SU-DHL-6 (cell line): ENCODE measurements at regions not wholly inside any gene's neighbourhood (a gene's known extent, or its start where the extent isn't known, plus 50 kb on each side); places are given as distances from the start of the nearest gene placed in this dataset.

Experiments
- CTCF ChIP-seq: fragments of 200-600 bp; sonication (generic); IDR thresholded peaks from one replicate; pipeline ENCODE4 v1.5.1; 2017; ENCODE audit warnings: antibody characterized with exemption, mild to moderate bottlenecking, low read length, moderate library complexity; ENCODE audit not compliant: insufficient read depth, poor library complexity, severe bottlenecking
- EZH2phosphoT487 ChIP-seq: fragments of 200-600 bp; sonication (generic), shearing (Covaris generic); conservative IDR thresholded peaks from 2 replicates; pipeline ENCODE4 v1.6.1; 2018; ENCODE audit warnings: mild to moderate bottlenecking, antibody characterized with exemption, low read length, moderate library complexity, mixed read lengths

- TF ChIP-seq CTCF (no peak), EZH2phosphoT487 (no peak)
Observed at GRCh38 chr18:8943900-8944870, 158.3 kb upstream of the NDUFV2 start.
